GM19452 (cell line): ENCODE measurements at regions not wholly inside any gene's neighbourhood (a gene's known extent, or its start where the extent isn't known, plus 50 kb on each side); places are given as distances from the start of the nearest gene placed in this dataset.
"Not testable (repeated sequence)": the region's sequence is repeated elsewhere in the genome, so short reads cannot be mapped to it uniquely, and the experiment has no call there.

Experiments used
- ATAC-seq: cut with Tn5 transposase; IDR thresholded peaks from one replicate; pipeline ENCODE4 v1.9.1; 2021; ENCODE audit not compliant: unreplicated experiment

- no peak for ATAC-seq
Observed at GRCh38 chr7:108627476-108628051, 57.9 kb downstream of the DNAJB9 start.

- no peak for ATAC-seq
Observed at GRCh38 chr7:108628678-108629077, 59.0 kb downstream of the DNAJB9 start.

GRCh38 chr7:108629651-108630400, 60.2 kb downstream of the DNAJB9 start:
- no peak for ATAC-seq

- no peak for ATAC-seq
Observed at GRCh38 chr7:108634036-108634435, 64.4 kb downstream of the DNAJB9 start.

- ATAC-seq, result no peak
Observed at GRCh38 chr7:108634535-108634934, 64.9 kb downstream of the DNAJB9 start.

- ATAC-seq, result no peak
Observed at GRCh38 chr7:108637049-108637621, 67.5 kb downstream of the DNAJB9 start.

GRCh38 chr7:108642126-108642525, 72.5 kb downstream of the DNAJB9 start:
- ATAC-seq, result no peak

GRCh38 chr7:108643136-108643535, 73.5 kb downstream of the DNAJB9 start:
- ATAC-seq, result no peak

GRCh38 chr7:108648989-108649388, 79.3 kb downstream of the DNAJB9 start:
- no peak for ATAC-seq

- no peak for ATAC-seq
Observed at GRCh38 chr7:108650467-108650866, 80.8 kb downstream of the DNAJB9 start.

- ATAC-seq, result no peak
Observed at GRCh38 chr7:108652886-108653285, 83.2 kb downstream of the DNAJB9 start.

- no peak for ATAC-seq
Observed at GRCh38 chr7:108653526-108653925, 83.9 kb downstream of the DNAJB9 start.

- not testable (repeated sequence) for ATAC-seq
Observed at GRCh38 chr7:108657140-108657726, 87.6 kb downstream of the DNAJB9 start.

- ATAC-seq, result no peak
Observed at GRCh38 chr7:108659261-108659660, 89.6 kb downstream of the DNAJB9 start.

GRCh38 chr7:108659867-108660266, 90.2 kb downstream of the DNAJB9 start:
- ATAC-seq, result no peak

- ATAC-seq, result no peak
Observed at GRCh38 chr7:108660465-108660864, 90.8 kb downstream of the DNAJB9 start.

- ATAC-seq, result no peak
Observed at GRCh38 chr7:108662783-108663362, 93.2 kb downstream of the DNAJB9 start.

GRCh38 chr7:108663701-108664100, 94.0 kb downstream of the DNAJB9 start:
- no peak for ATAC-seq

- no peak for ATAC-seq
Observed at GRCh38 chr7:108667216-108667615, 97.5 kb downstream of the DNAJB9 start.

- no peak for ATAC-seq
Observed at GRCh38 chr7:108669958-108670357, 100.3 kb downstream of the DNAJB9 start.

GRCh38 chr7:108673699-108674098, 104.0 kb downstream of the DNAJB9 start:
- not testable (repeated sequence) for ATAC-seq

- no peak for ATAC-seq
Observed at GRCh38 chr7:108684629-108685028, 115.0 kb downstream of the DNAJB9 start.
